Hypothalamus (tissue), 51 donors: ENCODE measurements at regions not wholly inside any gene's neighbourhood (a gene's known extent, or its start where the extent isn't known, plus 50 kb on each side); places are given as distances from the start of the nearest gene placed in this dataset.
"Not testable (repeated sequence)": the region's sequence is repeated elsewhere in the genome, so short reads cannot be mapped to it uniquely, and the experiment has no call there.

Experiments
- DNase-seq, 51 donors: peaks; one replicate each; lab custom pipeline; 2025; lab: John Stamatoyannopoulos, UW

DNA sequence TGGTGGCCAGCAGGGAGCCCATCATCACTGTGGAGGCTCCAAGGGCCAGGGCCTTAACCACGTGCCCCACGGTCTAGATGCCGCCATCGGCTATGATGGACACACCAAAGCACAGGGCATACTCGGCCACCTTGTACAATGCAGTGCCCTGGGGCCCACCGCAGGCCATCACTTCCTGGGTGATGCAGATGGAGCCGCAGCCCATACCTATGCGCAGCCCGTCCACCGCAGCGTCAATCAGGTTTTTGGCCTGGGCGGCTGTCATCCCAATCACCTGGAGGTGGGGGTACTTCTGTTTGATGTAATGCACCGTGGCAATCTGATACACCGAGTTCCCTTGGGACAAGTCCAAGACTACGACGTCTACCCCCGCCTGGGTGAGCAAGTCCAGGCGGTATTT lies 153.3 kb upstream of the ZSWIM2 start:
- DNase-seq: no peak

DNA sequence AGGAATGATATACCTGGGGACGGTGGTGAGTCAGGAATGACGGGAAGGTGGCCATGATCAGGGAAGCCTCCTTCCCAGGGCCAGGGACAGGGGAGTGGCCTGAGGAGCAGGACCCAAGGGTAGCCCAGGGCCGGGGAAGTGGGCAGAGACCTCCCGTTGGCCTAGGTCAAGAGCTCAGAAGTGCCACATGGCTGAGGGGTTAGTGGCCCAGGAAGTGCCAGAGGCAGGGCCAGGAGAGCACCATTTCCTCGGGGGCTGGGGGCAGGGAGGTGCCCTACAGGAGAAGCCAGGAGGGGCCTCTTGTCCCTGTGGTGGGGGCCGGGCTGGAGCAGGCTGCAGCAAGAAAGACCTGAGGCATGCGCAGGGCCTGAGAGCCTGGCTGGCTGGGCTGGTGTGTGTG lies 152.3 kb upstream of the ZSWIM2 start:
- no peak for DNase-seq

DNA sequence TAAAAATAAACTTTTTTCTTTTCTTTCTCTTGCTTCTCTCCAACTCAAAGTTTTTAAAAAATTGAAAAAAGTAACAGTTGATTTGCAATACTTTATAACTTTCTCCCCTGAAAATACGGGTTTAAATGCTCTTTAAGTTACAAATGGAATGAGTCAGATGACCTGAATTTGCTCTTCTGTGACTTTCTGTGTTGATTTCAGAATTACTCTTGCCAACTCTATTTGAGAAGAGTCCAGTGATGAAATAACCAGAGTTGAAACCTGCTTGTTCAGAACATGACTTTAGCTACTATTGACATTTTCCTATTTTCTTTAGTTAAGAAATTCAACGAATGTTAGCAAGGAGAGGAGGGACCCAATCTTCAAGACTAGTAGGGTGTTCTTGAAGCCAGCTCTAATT lies 146.1 kb upstream of the ZSWIM2 start:
- no peak for DNase-seq

- DNase-seq: no peak
Measured at GRCh38 chr2:186992597-186992996, 143.6 kb upstream of the ZSWIM2 start.

DNA sequence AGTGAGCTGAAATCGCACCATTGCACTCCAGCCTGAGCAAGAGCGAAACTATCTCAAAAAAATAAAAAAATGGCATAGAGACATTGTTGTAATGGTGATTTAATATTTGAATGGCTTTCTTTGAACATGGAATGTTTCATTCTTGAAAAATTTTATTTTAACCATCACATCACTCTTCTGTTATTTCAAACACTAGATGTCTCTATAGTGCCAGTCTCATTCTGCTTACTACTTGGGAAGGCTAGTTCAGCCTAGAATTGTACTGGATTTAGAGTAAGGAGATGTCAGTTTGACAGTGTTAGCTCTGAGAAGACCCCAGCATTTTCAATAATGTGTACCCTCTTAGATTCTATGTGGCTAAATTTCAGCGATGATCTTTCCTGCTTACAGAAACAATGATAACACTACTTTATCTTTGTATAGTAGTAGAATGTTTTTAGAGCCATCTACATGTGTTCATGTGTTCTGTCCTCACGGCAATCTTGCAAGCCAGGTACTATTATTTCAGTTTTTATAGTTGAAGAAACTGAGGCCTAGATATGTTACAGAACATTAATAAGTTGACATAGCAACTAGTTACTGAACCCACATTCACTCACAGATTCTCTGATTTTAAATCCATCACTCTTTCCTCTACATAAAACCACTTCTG lies 142.9 kb upstream of the ZSWIM2 start:
- no peak for DNase-seq

DNA sequence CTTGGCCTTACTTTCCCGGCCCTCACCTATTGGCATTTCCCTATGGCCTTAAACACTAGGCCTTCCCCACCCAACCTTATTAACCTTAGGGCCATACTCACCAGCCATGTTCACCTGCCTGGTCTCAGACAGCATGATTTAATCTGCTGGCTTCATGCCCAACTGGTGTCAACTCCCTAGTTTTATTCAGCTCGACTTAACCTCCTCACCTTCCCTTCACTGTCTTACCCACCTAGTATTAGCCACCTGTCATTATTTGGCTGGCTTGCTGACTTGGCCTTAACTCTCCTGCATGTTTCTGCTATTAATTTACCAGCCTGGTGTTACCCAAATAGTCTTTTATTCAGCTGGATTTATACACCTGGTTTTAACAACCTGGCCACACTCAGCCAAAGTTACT lies 136.0 kb upstream of the ZSWIM2 start:
- no peak for DNase-seq

- no peak for DNase-seq
Measured at GRCh38 chr2:186984481-186984880, 135.5 kb upstream of the ZSWIM2 start.

GRCh38 chr2:186980787-186981550 lies 132.0 kb upstream of the ZSWIM2 start:
- DNase-seq: no peak

DNA sequence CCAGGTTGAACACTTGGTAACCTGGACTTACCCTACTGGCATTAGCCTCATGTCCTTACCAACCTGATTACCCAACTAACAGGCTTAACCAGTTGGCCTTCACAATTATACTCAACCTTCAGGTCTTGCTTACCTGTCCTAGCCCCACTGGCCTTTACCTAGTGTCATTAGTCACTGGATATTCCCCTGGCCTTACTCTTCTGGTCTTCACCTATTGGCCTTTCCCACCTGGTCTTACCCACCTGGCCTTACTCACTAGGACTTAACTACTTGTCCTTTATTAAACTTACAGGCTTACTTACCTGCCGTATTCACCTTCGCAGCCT lies 131.1 kb upstream of the ZSWIM2 start:
- DNase-seq: no peak

GRCh38 chr2:186979439-186980116 lies 130.6 kb upstream of the ZSWIM2 start:
- no peak for DNase-seq

DNA sequence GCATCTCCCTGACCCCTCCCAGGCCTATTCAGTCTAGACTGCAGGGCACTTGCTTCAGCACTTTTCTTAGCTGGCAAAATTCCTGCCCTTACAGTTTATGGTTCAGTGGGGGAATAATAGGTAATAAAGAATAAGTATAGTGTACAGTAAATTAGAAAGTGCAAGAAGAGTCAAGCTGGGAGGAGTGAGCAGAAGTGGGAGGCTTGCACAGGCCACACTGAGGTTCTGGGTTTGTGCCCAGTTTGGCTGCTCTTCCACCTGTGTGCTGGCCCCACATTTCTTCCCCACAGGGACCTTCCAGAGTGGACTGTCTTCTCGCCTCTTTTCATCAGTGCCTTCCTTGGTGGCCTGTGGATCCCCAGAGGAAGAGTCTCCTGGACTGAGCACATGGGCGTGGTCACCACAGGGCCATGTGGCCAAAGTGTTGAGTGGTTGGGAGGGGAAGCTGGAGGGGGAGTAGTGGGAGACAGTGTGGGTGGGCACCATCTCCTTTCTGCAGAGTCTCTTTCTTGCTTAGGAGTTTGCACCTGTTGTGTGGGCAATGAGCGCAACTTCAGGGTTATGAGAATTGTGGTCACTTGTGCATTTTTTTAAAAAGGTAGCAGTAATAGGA lies 128.6 kb upstream of the ZSWIM2 start:
- no peak for DNase-seq

DNA sequence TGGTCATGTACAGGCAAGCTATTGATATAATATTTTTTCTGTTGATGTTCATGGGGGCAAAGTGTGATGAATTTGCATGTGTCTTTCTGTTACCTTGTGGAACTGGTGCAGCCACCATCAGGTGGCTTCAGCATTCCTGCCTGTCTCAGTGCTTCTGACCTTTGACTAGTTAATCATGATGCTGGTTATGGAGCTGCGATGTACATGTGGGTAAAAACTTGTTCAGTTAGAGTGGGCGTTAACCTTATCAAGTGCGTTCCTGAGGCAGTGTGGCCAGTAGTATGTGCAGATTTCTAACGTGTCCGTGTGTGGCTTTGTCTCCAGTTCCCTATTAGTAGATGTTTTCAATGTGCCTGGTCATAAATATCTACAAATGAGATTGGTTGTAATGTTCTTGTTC lies 127.4 kb upstream of the ZSWIM2 start:
- DNase-seq: no peak

DNA sequence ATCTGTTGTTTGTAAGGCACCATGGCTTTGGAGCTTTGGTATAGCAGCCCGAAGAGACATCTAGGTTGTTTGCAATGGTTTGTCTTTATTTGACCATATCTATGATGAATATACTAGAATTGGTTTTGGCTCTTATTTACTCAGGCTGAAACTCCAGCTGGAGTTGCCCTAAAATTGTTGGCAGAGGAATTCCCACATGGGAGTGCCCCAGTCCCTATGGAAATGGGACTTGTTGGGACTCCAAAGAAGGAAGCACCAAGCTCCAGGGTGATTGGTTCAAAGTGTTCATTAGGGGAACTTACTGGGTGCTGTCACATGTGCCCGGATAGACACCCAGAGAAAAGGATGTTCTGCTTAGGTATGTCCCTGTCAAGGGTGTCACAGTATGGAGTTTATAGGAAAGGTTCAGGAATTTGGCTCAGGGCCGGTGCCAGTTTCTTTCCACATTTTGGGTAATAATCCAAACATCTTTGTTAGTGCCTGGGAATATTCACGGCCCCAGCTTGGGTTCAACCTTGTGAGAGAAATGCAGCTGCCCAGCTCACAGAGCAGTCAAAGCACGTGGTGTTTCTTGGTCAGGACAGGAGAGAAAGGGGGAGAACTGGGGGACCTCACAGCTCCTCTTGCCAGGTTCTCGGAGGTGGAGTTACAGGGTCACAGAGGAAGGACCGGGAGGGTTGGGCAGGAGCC lies 123.5 kb upstream of the ZSWIM2 start:
- DNase-seq: no peak

GRCh38 chr2:186968277-186968676 lies 119.3 kb upstream of the ZSWIM2 start:
- no peak for DNase-seq

GRCh38 chr2:186966015-186966414 lies 117.0 kb upstream of the ZSWIM2 start:
- DNase-seq: no peak

- DNase-seq: no peak
Measured at GRCh38 chr2:186962085-186962747, 113.2 kb upstream of the ZSWIM2 start.

DNA sequence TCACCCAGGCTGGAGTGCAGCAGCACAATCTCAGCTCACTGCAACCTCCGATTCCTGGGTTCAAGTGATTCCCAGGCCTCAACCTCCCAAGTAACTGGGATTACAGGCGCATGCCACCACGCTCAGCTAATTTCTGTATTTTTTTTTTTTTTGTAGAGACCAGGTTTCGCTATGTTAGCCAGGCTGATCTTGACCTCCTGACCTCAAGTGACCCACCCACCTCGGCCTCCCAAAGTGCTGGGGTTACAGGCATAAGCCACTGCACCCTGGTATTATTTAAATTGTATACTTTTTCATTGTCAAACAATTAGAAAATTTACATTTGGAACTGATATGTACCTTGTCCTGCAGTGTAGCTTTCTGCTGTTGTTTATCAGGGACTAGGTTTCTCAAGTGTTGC lies 111.3 kb upstream of the ZSWIM2 start:
- not testable (repeated sequence) for DNase-seq

DNA sequence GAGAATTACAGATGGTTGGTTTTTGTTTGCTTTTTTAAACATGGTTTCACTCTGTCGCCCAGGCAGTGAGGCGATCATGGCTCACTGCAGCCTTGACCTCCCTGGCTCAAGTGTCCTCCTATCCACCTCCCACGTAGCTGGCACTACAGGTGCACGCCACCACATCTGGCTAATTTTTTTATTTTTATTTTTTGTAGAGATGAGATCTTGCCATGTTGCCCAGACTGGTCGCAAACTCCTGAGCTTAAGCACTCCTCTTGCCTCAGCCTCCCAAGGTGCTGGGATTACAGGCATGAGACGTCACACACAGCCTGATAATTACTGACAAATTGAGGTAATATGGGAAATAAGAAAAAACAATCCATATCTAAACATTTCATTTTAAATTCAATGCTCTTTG lies 110.5 kb upstream of the ZSWIM2 start:
- no peak for DNase-seq

DNA sequence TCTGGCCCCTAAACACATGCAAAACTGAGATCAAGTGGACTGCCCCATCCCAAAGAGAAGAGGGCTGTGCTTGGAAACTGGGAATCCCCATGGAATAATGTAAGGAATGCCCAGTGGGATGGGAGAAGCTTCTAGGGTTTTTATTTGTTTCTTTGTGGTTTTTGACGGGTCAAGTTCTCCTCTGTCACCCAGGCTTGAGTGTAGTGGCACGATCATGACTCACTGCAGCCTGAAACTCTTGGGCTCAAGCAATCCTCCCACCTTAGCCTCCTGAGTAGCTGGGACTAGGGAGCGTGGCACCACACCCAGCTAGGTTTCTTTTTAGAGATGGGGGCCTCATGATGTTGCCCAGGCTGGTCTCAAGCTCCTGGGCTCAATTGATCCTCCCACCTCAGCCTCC lies 101.7 kb upstream of the ZSWIM2 start:
- no peak for DNase-seq

DNA sequence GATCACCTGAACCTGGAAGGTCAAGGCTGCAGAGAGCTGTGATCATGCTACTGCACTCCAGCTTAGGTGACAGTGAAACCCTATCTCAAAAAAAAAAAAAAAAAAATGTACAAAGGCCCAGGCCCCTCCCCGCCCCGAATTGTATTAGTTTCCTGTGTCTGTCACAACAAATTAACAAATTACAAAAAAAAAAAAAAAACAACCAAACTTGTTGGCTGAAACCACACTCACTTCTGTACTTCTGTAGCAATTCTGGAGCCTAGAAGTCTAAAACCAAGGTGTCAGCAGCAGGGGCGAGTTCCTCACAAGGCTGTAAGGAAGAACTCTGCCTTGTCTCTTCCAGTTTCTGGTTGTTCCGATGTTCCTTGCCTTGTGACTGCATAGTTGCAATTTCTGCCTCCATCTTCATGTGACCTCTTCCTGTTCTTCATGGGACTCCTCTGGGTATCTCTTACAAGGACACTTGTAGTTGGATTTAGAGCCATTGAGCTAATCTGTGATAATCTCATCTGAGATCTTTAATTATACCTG lies 100.8 kb upstream of the ZSWIM2 start:
- DNase-seq: peak in 1 of 51 donors; percentile 7
